SK-N-SH (cell line): ENCODE measurements at regions not wholly inside any gene's neighbourhood (a gene's known extent, or its start where the extent isn't known, plus 50 kb on each side); places are given as distances from the start of the nearest gene placed in this dataset.

Experiments used
- CTCF ChIA-PET: fragments of 300-600, 350-600 bp; formaldehyde crosslinking; extraction: SDS; loops from one replicate; lab custom pipeline; 2021; lab: Yijun Ruan, JAX
- POLR2A ChIA-PET: fragments of 350-600 bp; sonication (Branson Sonifier 250); formaldehyde crosslinking; extraction: SDS; loops from one replicate; lab custom pipeline; 2020; ENCODE audit warnings: antibody characterized with exemption, inconsistent platforms; lab: Yijun Ruan, JAX
- DNase-seq: peaks from one replicate; pipeline ENCODE4 v3.0.0; 2012
- H2AFZ ChIP-seq: fragments of 200-600 bp; sonication (generic); 2 replicates; pipeline ENCODE4 v1.8.1; 2016; ENCODE audit warnings: antibody characterized with exemption, mild to moderate bottlenecking, low read depth
- H3F3A ChIP-seq: fragments of 200-600 bp; sonication (generic); replicated peaks from 2 replicates; pipeline ENCODE3; 2016; ENCODE audit warnings: antibody characterized with exemption, mild to moderate bottlenecking; ENCODE audit not compliant: insufficient read depth
- H3K27ac ChIP-seq, 2 experiments: fragments of 200-500 bp in 1 of 2; fragments of 200-600 bp in 1 of 2; sonication (Bioruptor generic) in 1 of 2; sonication (generic), shearing (Covaris generic) in 1 of 2; 2 replicates each; pipeline versions ENCODE4 v1.5.1 to v1.6.1; 2014 to 2016; ENCODE audit warnings: low read depth in 2 of 2, inconsistent platforms in 1 of 2, low read length in 1 of 2, mild to moderate bottlenecking in 1 of 2, mixed read lengths in 1 of 2
- H3K27me3 ChIP-seq: fragments of 200-600 bp; sonication (generic), shearing (Covaris generic); 2 replicates; pipeline ENCODE4 v1.6.1; 2016; ENCODE audit warnings: mixed run types; ENCODE audit not compliant: insufficient read depth
- H3K36me3 ChIP-seq, 2 experiments: fragments of 200-500 bp in 1 of 2; fragments of 200-600 bp in 1 of 2; sonication (Bioruptor generic) in 1 of 2; sonication (generic) in 1 of 2; replicated peaks in 1 of 2; 2 replicates each; pipeline versions ENCODE3 to v1.5.1; 2014 to 2016; ENCODE audit warnings: low read length in 1 of 2, mild to moderate bottlenecking in 1 of 2; ENCODE audit not compliant: insufficient read depth in 2 of 2, control insufficient read depth in 1 of 2
- H3K4me1 ChIP-seq, 2 experiments: fragments of 200-500 bp in 1 of 2; fragments of 200-600 bp in 1 of 2; sonication (Bioruptor generic) in 1 of 2; sonication (generic), shearing (Covaris generic) in 1 of 2; 2 replicates each; pipeline versions ENCODE4 v1.5.1 to v1.6.1; 2014 to 2016; ENCODE audit warnings: low read depth in 1 of 2, low read length in 1 of 2, mixed run types in 1 of 2; ENCODE audit not compliant: insufficient read depth in 2 of 2, control insufficient read depth in 1 of 2
- H3K4me2 ChIP-seq: fragments of 200-600 bp; sonication (generic), shearing (Covaris generic); 2 replicates; pipeline ENCODE4 v1.6.1; 2017; ENCODE audit warnings: mixed run types
- H3K4me3 ChIP-seq, 2 experiments: fragments of 200-500 bp in 1 of 2; fragments of 200-600 bp in 1 of 2; sonication (Bioruptor generic) in 1 of 2; sonication (generic), shearing (Covaris generic) in 1 of 2; 2 replicates each; pipeline versions ENCODE4 v1.5.1 to v1.8.1; 2014 to 2016; ENCODE audit warnings: low read depth in 2 of 2, inconsistent platforms in 1 of 2, low read length in 1 of 2, mild to moderate bottlenecking in 1 of 2, mixed read lengths in 1 of 2, moderate library complexity in 1 of 2
- H3K79me2 ChIP-seq: fragments of 200-600 bp; sonication (generic); 2 replicates; pipeline ENCODE4 v1.8.1; 2017; ENCODE audit warnings: mild to moderate bottlenecking; ENCODE audit not compliant: insufficient read depth
- H3K9ac ChIP-seq: fragments of 200-600 bp; sonication (generic); 2 replicates; pipeline ENCODE4 v1.6.1; 2017; ENCODE audit warnings: mixed run types
- H3K9me2 ChIP-seq: fragments of 200-600 bp; sonication (generic); 2 replicates; pipeline ENCODE4 v1.6.1; 2017; ENCODE audit warnings: mixed run types
- H3K9me3 ChIP-seq: fragments of 200-600 bp; sonication (generic); 2 replicates; pipeline ENCODE4 v1.6.1; 2017; ENCODE audit warnings: mixed run types, mild to moderate bottlenecking, moderate library complexity
- H4K20me1 ChIP-seq: fragments of 200-600 bp; sonication (generic); 2 replicates; pipeline ENCODE4 v1.6.1; 2017; ENCODE audit warnings: mild to moderate bottlenecking, mixed run types; ENCODE audit not compliant: insufficient read depth
- CHD2 ChIP-seq: fragments of 150-350 bp; IDR thresholded peaks from 2 replicates; pipeline ENCODE4 v1.6.1; 2018; ENCODE audit warnings: low read length; ENCODE audit not compliant: partially characterized antibody
- ELF1 ChIP-seq: IDR thresholded peaks from 2 replicates; pipeline ENCODE4 v1.4.0; 2012
- EZH2phosphoT487 ChIP-seq: fragments of 200-600 bp; sonication (generic); IDR thresholded peaks from 2 replicates; pipeline ENCODE4 v1.6.1; 2017; ENCODE audit warnings: low read depth, mixed run types, mild to moderate bottlenecking, antibody characterized with exemption, moderate library complexity, borderline replicate concordance
- FOSL2 ChIP-seq: IDR thresholded peaks from 2 replicates; pipeline ENCODE4 v1.4.0; 2012; ENCODE audit warnings: low read depth, mild to moderate bottlenecking, moderate library complexity, borderline replicate concordance
- JUND ChIP-seq: IDR thresholded peaks from 2 replicates; pipeline ENCODE4 v1.4.0; 2012
- MEF2A ChIP-seq: IDR thresholded peaks from 2 replicates; pipeline ENCODE4 v1.4.0; 2012; ENCODE audit warnings: low read depth, borderline replicate concordance
- MXI1 ChIP-seq: IDR thresholded peaks from 2 replicates; pipeline ENCODE4 v1.6.1; 2012; ENCODE audit warnings: mild to moderate bottlenecking, low read depth, low read length, improper control_type of control experiment
- NFIC ChIP-seq: IDR thresholded peaks from 2 replicates; pipeline ENCODE4 v1.4.0; 2012; ENCODE audit warnings: borderline replicate concordance
- NRF1 ChIP-seq: IDR thresholded peaks from 2 replicates; pipeline ENCODE4 v1.6.1; 2012; ENCODE audit warnings: low read depth, mild to moderate bottlenecking, low read length
- RAD21 ChIP-seq: IDR thresholded peaks from 2 replicates; pipeline ENCODE4 v1.6.1; 2012; ENCODE audit warnings: mild to moderate bottlenecking, low read length
- RCOR1 ChIP-seq: fragments of 150-350 bp; IDR thresholded peaks from 2 replicates; pipeline ENCODE4 v1.6.1; 2017; ENCODE audit warnings: antibody characterized with exemption, low read length
- REST ChIP-seq: IDR thresholded peaks from 2 replicates; pipeline ENCODE4 v1.6.1; 2012; ENCODE audit warnings: mild to moderate bottlenecking, low read depth, low read length, moderate library complexity
- RFX5 ChIP-seq: IDR thresholded peaks from 2 replicates; pipeline ENCODE4 v1.6.1; 2012; ENCODE audit warnings: mild to moderate bottlenecking, improper control_type of control experiment, low read length
- RXRA ChIP-seq: IDR thresholded peaks from 2 replicates; pipeline ENCODE4 v1.4.0; 2012; ENCODE audit warnings: low read depth, mild to moderate bottlenecking, borderline replicate concordance
- SIN3A ChIP-seq: IDR thresholded peaks from 2 replicates; pipeline ENCODE4 v1.6.1; 2012; ENCODE audit warnings: low read depth, mild to moderate bottlenecking, low read length, moderate library complexity, borderline replicate concordance
- TEAD4 ChIP-seq: IDR thresholded peaks from 2 replicates; pipeline ENCODE4 v1.4.0; 2012; ENCODE audit warnings: mild to moderate bottlenecking, borderline replicate concordance; ENCODE audit not compliant: insufficient read depth
- YY1 ChIP-seq: IDR thresholded peaks from 2 replicates; pipeline ENCODE4 v1.4.0; 2012; ENCODE audit warnings: low read depth, mild to moderate bottlenecking
- WGBS: methylation state at CpG from one replicate; pipeline ENCODE4 v1.1.6; 2017; ENCODE audit warnings: low lambda C conversion rate; 5-methylcytosine and 5-hydroxymethylcytosine counted together
- TF ChIP-seq, protein P1 (sequence below): IDR thresholded peaks from 2 replicates; pipeline ENCODE4 v1.4.0; 2012; ENCODE audit warnings: low read depth, borderline replicate concordance
- TF ChIP-seq, protein P2 (sequence below): IDR thresholded peaks from 2 replicates; pipeline ENCODE4 v1.4.0; 2012; ENCODE audit warnings: low read depth
- TF ChIP-seq, protein P3 (sequence below): fragments of 150-350 bp; IDR thresholded peaks from 2 replicates; pipeline ENCODE4 v1.6.1; 2017; ENCODE audit warnings: antibody characterized with exemption, low read length, low read depth, borderline replicate concordance
- TF ChIP-seq, protein P4 (sequence below): IDR thresholded peaks from 2 replicates; pipeline ENCODE4 v1.4.0; 2012; ENCODE audit warnings: low read depth, borderline replicate concordance

GRCh38 chr12:83321971-83322370, 635.3 kb downstream of the TMTC2 start:
- no peaks in the 10 kb centered on the region for H4K20me1 ChIP-seq
- no peaks in the 10 kb centered on the region for H3K79me2 ChIP-seq
- no peaks in the 10 kb centered on the region for H3K9me3 ChIP-seq
- H3K4me1 ChIP-seq = peaks cover 0 to 6% of the 10 kb centered on the region in 2 experiments; a peak in 1 of 4 replicates
- ChIA-PET POLR2A (no interaction called here), CTCF (no interaction called here)
- H2AFZ ChIP-seq = no peak overlapping the region
- WGBS = 36% methylated on average over 2 of the region's 2 CpGs
- peak overlapping the region in 1 of 2 experiments; percentile 44; a peak in 2 of 4 replicates for H3K27ac ChIP-seq
- TF ChIP-seq, protein P1, sequence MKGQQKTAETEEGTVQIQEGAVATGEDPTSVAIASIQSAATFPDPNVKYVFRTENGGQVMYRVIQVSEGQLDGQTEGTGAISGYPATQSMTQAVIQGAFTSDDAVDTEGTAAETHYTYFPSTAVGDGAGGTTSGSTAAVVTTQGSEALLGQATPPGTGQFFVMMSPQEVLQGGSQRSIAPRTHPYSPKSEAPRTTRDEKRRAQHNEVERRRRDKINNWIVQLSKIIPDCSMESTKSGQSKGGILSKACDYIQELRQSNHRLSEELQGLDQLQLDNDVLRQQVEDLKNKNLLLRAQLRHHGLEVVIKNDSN = no peak
- no peak for TF ChIP-seq RCOR1
- TF ChIP-seq REST = no peak
- no peak for TF ChIP-seq YY1
- TF ChIP-seq JUND = no peak
- TF ChIP-seq, protein P2, sequence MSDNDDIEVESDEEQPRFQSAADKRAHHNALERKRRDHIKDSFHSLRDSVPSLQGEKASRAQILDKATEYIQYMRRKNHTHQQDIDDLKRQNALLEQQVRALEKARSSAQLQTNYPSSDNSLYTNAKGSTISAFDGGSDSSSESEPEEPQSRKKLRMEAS = no peak
- no peak for TF ChIP-seq NRF1
- TF ChIP-seq MEF2A = no peak
- no peak for TF ChIP-seq ELF1
- no peak for TF ChIP-seq RXRA
- TF ChIP-seq, protein P3, sequence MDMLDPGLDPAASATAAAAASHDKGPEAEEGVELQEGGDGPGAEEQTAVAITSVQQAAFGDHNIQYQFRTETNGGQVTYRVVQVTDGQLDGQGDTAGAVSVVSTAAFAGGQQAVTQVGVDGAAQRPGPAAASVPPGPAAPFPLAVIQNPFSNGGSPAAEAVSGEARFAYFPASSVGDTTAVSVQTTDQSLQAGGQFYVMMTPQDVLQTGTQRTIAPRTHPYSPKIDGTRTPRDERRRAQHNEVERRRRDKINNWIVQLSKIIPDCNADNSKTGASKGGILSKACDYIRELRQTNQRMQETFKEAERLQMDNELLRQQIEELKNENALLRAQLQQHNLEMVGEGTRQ = no peak
- TF ChIP-seq FOSL2 = no peak
- H3K4me2 ChIP-seq = no peak overlapping the region
- H3K9ac ChIP-seq = no peak overlapping the region
- no peak overlapping the region for H3K4me3 ChIP-seq
- H3K27me3 ChIP-seq = no peaks in the 10 kb centered on the region
- no peak for DNase-seq
- H3K9me2 ChIP-seq = no peaks in the 10 kb centered on the region
- H3K36me3 ChIP-seq = no peaks in the 10 kb centered on the region
- H3F3A ChIP-seq = peaks cover 3% of the 10 kb centered on the region

DNA sequence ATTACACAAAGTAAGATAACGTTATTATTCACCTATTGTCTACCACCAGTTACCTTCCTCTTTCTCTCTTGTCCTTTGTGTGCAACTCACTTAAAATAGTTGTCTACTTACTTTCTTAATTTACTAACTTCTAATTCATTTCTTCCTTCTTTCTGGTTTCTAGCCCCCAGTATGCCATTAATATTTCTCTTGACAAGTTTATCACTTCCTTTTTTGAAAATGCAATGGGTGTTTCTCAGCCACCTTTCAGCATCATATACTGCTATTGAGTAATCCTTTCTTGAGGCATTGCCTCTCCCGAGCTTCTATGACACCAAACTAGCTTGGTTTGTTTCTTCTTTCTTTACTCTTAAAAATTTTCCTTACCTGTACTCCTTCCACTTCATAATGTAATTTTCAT, 633.6 kb downstream of the TMTC2 start:
- Histone ChIP-seq H3K79me2 (no peaks in the 10 kb centered on the region), H3K9me3 (no peaks in the 10 kb centered on the region), H3F3A (peaks cover 3% of the 10 kb centered on the region), H3K4me2 (no peak overlapping the region)
- TF ChIP-seq CHD2 (no peak), SIN3A (no peak), MXI1 (no peak), NFIC (no peak), NRF1 (no peak), RFX5 (no peak), RXRA (no peak), RCOR1 (no peak), TEAD4 (no peak), ELF1 (no peak), RAD21 (no peak), EZH2phosphoT487 (no peak)
- TF ChIP-seq, protein P2 = no peak
- TF ChIP-seq, protein P4, sequence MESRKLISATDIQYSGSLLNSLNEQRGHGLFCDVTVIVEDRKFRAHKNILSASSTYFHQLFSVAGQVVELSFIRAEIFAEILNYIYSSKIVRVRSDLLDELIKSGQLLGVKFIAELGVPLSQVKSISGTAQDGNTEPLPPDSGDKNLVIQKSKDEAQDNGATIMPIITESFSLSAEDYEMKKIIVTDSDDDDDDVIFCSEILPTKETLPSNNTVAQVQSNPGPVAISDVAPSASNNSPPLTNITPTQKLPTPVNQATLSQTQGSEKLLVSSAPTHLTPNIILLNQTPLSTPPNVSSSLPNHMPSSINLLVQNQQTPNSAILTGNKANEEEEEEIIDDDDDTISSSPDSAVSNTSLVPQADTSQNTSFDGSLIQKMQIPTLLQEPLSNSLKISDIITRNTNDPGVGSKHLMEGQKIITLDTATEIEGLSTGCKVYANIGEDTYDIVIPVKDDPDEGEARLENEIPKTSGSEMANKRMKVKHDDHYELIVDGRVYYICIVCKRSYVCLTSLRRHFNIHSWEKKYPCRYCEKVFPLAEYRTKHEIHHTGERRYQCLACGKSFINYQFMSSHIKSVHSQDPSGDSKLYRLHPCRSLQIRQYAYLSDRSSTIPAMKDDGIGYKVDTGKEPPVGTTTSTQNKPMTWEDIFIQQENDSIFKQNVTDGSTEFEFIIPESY = no peak
- TF ChIP-seq, all 33 proteins: peak for 0
- DNase-seq = no peak
- Histone ChIP-seq H3K36me3 (no peaks in the 10 kb centered on the region), H3K27me3 (no peaks in the 10 kb centered on the region), H2AFZ (no peak overlapping the region), H3K4me3 (no peak overlapping the region), H4K20me1 (no peaks in the 10 kb centered on the region), H3K4me1 (peaks cover 0 to 6% of the 10 kb centered on the region in 2 experiments; a peak in 1 of 4 replicates), H3K9me2 (no peaks in the 10 kb centered on the region), H3K9ac (no peak overlapping the region), H3K27ac (no peak overlapping the region)
- POLR2A ChIA-PET = no interaction called here
- CTCF ChIA-PET = no interaction called here
- 77% methylated on average over 2 of the region's 2 CpGs for whole genome bisulfite sequencing
